ENCODE measurements at regions not wholly inside any gene's neighbourhood (a gene's known extent, or its start where the extent isn't known, plus 50 kb on each side); places are given as distances from the start of the nearest gene placed in this dataset.
"Not testable (repeated sequence)": the region's sequence is repeated elsewhere in the genome, so short reads cannot be mapped to it uniquely, and the experiment has no call there.

DNA sequence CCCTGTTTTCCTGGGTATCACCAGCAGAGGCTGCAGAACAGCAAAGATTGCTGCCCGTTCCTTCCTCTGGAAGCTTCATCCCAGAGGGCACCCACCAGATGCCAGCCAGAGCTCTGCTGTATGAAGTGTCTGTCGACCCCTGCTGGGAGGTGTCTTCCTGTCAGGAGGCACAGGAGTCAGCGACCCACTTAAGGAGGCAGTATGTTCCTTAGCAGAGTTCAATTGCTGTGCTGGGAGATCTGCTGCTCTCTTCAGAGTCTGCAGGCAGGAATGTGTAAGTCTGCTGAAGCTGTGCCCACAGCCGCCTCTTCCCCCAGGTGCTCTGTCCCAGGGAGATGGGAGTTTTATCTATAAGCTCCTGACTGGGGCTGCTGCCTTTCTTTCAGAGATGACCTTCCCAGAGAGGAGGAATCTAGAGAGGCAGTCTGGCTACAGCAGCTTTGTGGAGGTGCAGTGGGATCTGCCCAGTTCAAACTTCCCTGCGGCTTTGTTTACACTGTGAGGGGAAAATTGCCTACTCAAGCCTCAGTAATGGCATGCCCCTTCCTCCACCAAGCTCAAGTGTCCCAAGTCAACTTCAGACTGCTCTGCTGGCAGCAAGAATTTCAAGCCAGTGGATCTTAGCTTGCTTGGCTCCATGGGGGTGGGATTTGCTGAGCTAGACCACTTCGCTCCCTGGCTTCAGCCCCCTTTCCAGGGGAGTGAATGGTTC is 100.6 kb downstream of the TMEM168 start:
- peak; percentile 27 to 74 for DNase-seq

DNA sequence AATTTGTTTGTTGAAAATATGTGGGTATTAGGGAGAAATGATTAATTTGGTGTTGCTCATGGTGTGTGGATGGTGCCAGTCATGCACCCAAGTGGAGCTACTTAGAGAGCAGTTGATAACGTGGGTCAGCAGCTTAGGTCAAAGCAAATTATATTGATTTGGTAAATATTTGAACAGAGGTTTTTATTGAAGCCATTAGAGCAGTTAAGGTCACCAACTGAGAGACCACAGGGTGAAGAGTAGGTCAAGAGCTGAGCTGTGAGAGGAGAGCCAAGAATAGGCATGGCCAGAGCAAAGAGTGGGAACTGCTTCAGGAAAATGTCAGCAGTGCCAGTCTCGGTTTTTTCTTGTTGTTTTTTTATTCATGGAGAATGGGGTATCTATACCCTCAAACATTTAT is 97.9 kb downstream of the TMEM168 start:
- DNase-seq: no peak

DNA sequence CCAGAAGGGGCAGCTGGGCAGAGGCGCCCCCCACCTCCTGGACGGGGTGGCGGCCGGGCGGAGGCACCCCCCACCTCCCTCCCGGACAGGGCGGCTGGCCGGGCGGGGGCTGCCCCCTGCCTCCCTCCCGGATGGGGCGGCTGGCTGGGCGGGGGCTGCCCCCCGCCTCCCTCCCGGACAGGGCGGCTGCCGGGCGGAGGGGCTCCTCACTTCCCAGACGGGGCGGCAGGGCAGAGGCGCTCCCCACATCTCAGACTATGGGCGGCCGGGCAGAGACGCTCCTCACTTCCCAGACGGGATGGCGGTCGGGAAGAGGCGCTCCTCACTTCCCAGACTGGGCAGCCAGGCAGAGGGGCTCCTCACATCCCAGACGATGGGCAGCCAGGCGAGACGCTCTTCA is 93.0 kb downstream of the TMEM168 start:
- not testable (repeated sequence) for DNase-seq

GRCh38 chr7:112699725-112700513 is 90.3 kb downstream of the TMEM168 start:
- no peak for DNase-seq

GRCh38 chr7:112701456-112701855 is 88.7 kb downstream of the TMEM168 start:
- DNase-seq: no peak

GRCh38 chr7:112707655-112708054 is 82.5 kb downstream of the TMEM168 start:
- peak in 1 of 2 experiments; percentile 42 for DNase-seq

GRCh38 chr7:112708236-112708635 is 82.0 kb downstream of the TMEM168 start:
- DNase-seq: no peak
